HCT116 (cell line): ENCODE measurements at regions not wholly inside any gene's neighbourhood (a gene's known extent, or its start where the extent isn't known, plus 50 kb on each side); places are given as distances from the start of the nearest gene placed in this dataset.

ENCODE experiments used
- ATAC-seq: fragments of 200-7000 bp; cut with Tn5 transposase; 2 replicates; pipeline ENCODE4 v1.9.1; 2020; ENCODE audit warnings: mild to moderate bottlenecking, moderate library complexity
- BruUV-seq: library from RNA; stranded (reverse); fragments of 400-500 nt; replicated peaks from 2 replicates; lab custom pipeline; 2021; lab: Mats Ljungman, UMichigan
- CTCF ChIA-PET: fragments of 300-600 bp; sonication (Branson Sonifier 250); formaldehyde crosslinking; loops from one replicate; lab custom pipeline; 2021; ENCODE audit warnings: antibody characterized with exemption; lab: Charles Lee
- POLR2A ChIA-PET: fragments of 300-600, 350-600 bp; sonication (Branson Sonifier 250); formaldehyde crosslinking; loops from one replicate; lab custom pipeline; 2021; ENCODE audit warnings: antibody characterized with exemption; lab: Charles Lee
- RAD21 ChIA-PET, 2 experiments: fragments of 300-600 bp; sonication (Branson Sonifier 250); formaldehyde crosslinking; loops; one replicate each; lab custom pipeline; 2023; ENCODE audit warnings: low total read pairs in 2 of 2; ENCODE audit not compliant: uncharacterized antibody in 2 of 2, unreplicated experiment in 2 of 2, low non-redundant PET in 1 of 2; lab: Charles Lee
- DNase-seq: peaks from one replicate; pipeline ENCODE4 v3.0.0-alpha.2; 2010; ENCODE audit warnings: low read depth, low spot score
- H2AFZ ChIP-seq: fragments of 200-600 bp; shearing (Covaris generic), sonication (generic); 2 replicates; pipeline ENCODE4 v1.6.1; 2017; ENCODE audit warnings: low read depth, mixed run types, mixed read lengths, antibody characterized with exemption, low read length; ENCODE audit not compliant: poor library complexity, severe bottlenecking
- H3K27ac ChIP-seq: 2 replicates; pipeline ENCODE4 v1.5.1; 2012; ENCODE audit warnings: low read depth, low read length
- H3K27me3 ChIP-seq: fragments of 200-600 bp; sonication (generic); 2 replicates; pipeline ENCODE4 v1.6.1; 2016; ENCODE audit warnings: mixed run types, low read length, mixed read lengths; ENCODE audit not compliant: insufficient read depth
- H3K36me3 ChIP-seq, 2 experiments: fragments of 200-500 bp in 1 of 2; fragments of 200-600 bp in 1 of 2; sonication (Bioruptor generic) in 1 of 2; sonication (generic) in 1 of 2; 2 replicates each; pipeline versions ENCODE4 v1.5.1 to v1.6.1; 2014 to 2016; ENCODE audit warnings: low read length in 2 of 2, inconsistent platforms in 1 of 2, mixed read lengths in 1 of 2, mixed run types in 1 of 2; ENCODE audit not compliant: insufficient read depth in 2 of 2, control insufficient read depth in 1 of 2
- H3K4me1 ChIP-seq, 2 experiments: fragments of 200-600 bp in 1 of 2; sonication (generic) in 1 of 2; 2 replicates each; pipeline versions ENCODE4 v1.5.1 to v1.6.1; 2012 to 2017; ENCODE audit warnings: low read length in 2 of 2, inconsistent platforms in 1 of 2, mild to moderate bottlenecking in 1 of 2, mixed read lengths in 1 of 2, mixed run types in 1 of 2, moderate library complexity in 1 of 2; ENCODE audit not compliant: insufficient read depth in 2 of 2, control insufficient read depth in 1 of 2
- H3K4me2 ChIP-seq: fragments of 200-600 bp; sonication (generic); 2 replicates; pipeline ENCODE4 v1.6.1; 2017; ENCODE audit warnings: mixed run types, low read length, mixed read lengths
- H3K4me3 ChIP-seq, 2 experiments: fragments of 200-600 bp in 1 of 2; sonication (generic) in 1 of 2; replicated peaks in 1 of 2; 2 replicates each; pipeline ENCODE4 v1.5.1; 2011 to 2016; ENCODE audit warnings: low read length in 2 of 2, control low read depth in 1 of 2, low read depth in 1 of 2, mild to moderate bottlenecking in 1 of 2, mixed read lengths in 1 of 2, mixed run types in 1 of 2
- H3K79me2 ChIP-seq: fragments of 200-600 bp; sonication (generic); 2 replicates; pipeline ENCODE4 v1.6.1; 2017; ENCODE audit warnings: mild to moderate bottlenecking, mixed run types, low read length, moderate library complexity, mixed read lengths; ENCODE audit not compliant: insufficient read depth
- H3K9ac ChIP-seq: fragments of 200-600 bp; sonication (generic); 2 replicates; pipeline ENCODE4 v1.6.1; 2016; ENCODE audit warnings: low read length, mixed read lengths
- H3K9me2 ChIP-seq: fragments of 200-600 bp; sonication (generic), shearing (Covaris generic); 2 replicates; pipeline ENCODE4 v1.6.1; 2017; ENCODE audit warnings: mixed run types, mild to moderate bottlenecking, moderate library complexity; ENCODE audit not compliant: insufficient read depth
- H3K9me3 ChIP-seq, 2 experiments: fragments of 200-500 bp in 1 of 2; fragments of 200-600 bp in 1 of 2; sonication (Bioruptor generic) in 1 of 2; sonication (generic) in 1 of 2; 2 replicates each; pipeline ENCODE4 v1.6.1; 2014 to 2017; ENCODE audit warnings: low read length in 2 of 2, mixed read lengths in 2 of 2, inconsistent platforms in 1 of 2, low read depth in 1 of 2, mild to moderate bottlenecking in 1 of 2, mixed run types in 1 of 2, moderate library complexity in 1 of 2; ENCODE audit not compliant: control insufficient read depth in 1 of 2, insufficient read depth in 1 of 2
- H4K20me1 ChIP-seq: fragments of 200-600 bp; sonication (generic), shearing (Covaris generic); 2 replicates; pipeline ENCODE4 v1.6.1; 2017; ENCODE audit warnings: mixed run types, mild to moderate bottlenecking, moderate library complexity; ENCODE audit not compliant: insufficient read depth
- CEBPB ChIP-seq: IDR thresholded peaks from 2 replicates; pipeline ENCODE4 v1.6.1; 2012; ENCODE audit warnings: low read depth
- FOSL1 ChIP-seq: IDR thresholded peaks from 2 replicates; pipeline ENCODE4 v1.6.1; 2012; ENCODE audit warnings: low read depth
- JUND ChIP-seq: IDR thresholded peaks from 2 replicates; pipeline ENCODE4 v1.6.1; 2012
- POLR2A ChIP-seq: IDR thresholded peaks from 2 replicates; pipeline ENCODE4 v1.7.0; 2011; ENCODE audit warnings: borderline replicate concordance; ENCODE audit not compliant: insufficient read depth, insufficient read length; ENCODE audit errors: extremely low read depth
- POLR2AphosphoS5 ChIP-seq: IDR thresholded peaks from 2 replicates; pipeline ENCODE4 v1.6.1; 2011; ENCODE audit warnings: mild to moderate bottlenecking, low read depth, low read length, moderate library complexity
- RAD21 ChIP-seq: IDR thresholded peaks from 2 replicates; pipeline ENCODE4 v1.6.1; 2012; ENCODE audit warnings: low read depth, mild to moderate bottlenecking
- SIN3A ChIP-seq: IDR thresholded peaks from 2 replicates; pipeline ENCODE4 v1.6.1; 2012; ENCODE audit warnings: low read depth
- TCF7L2 ChIP-seq: IDR thresholded peaks from 2 replicates; pipeline ENCODE4 v1.7.0; 2011; ENCODE audit warnings: borderline replicate concordance, inconsistent platforms; ENCODE audit not compliant: insufficient read depth, insufficient read length; ENCODE audit errors: extremely low read depth
- ZFX ChIP-seq: fragments of 450-650 bp; IDR thresholded peaks from 2 replicates; pipeline ENCODE4 v1.6.1; 2017
- ZNF274 ChIP-seq: fragments of 200-500 bp; sonication (Bioruptor generic); IDR thresholded peaks from 2 replicates; pipeline ENCODE4 v1.6.1; 2014; ENCODE audit warnings: mild to moderate bottlenecking, low read depth, low read length, inconsistent platforms
- intact Hi-C: fragments of 100-400 bp; cut with micrococcal nuclease; formaldehyde crosslinking; loops from 2 replicates; pipeline ENCODE4 v1.10.0; 2022
- TF ChIP-seq, protein P1 (sequence below), 3 experiments: fragments of 200-600 bp in 1 of 3; sonication (generic) in 1 of 3; IDR thresholded peaks in 2 of 3; conservative IDR thresholded peaks in 1 of 3; 2 replicates each; pipeline ENCODE4 v1.5.1; 2012 to 2017; ENCODE audit warnings: low read depth in 2 of 3, low read length in 2 of 3, antibody characterized with exemption in 1 of 3, borderline replicate concordance in 1 of 3, control low read depth in 1 of 3, mild to moderate bottlenecking in 1 of 3, mixed read lengths in 1 of 3, mixed run types in 1 of 3, moderate library complexity in 1 of 3; ENCODE audit not compliant: insufficient read depth in 1 of 3
- TF ChIP-seq, protein P2 (sequence below): IDR thresholded peaks from 2 replicates; pipeline ENCODE4 v1.6.1; 2012
- TF ChIP-seq, protein P3 (sequence below): IDR thresholded peaks from 2 replicates; pipeline ENCODE4 v1.6.1; 2012; ENCODE audit warnings: low read depth
- TF ChIP-seq, protein P4 (sequence below): IDR thresholded peaks from 2 replicates; pipeline ENCODE4 v1.6.1; 2012

DNA sequence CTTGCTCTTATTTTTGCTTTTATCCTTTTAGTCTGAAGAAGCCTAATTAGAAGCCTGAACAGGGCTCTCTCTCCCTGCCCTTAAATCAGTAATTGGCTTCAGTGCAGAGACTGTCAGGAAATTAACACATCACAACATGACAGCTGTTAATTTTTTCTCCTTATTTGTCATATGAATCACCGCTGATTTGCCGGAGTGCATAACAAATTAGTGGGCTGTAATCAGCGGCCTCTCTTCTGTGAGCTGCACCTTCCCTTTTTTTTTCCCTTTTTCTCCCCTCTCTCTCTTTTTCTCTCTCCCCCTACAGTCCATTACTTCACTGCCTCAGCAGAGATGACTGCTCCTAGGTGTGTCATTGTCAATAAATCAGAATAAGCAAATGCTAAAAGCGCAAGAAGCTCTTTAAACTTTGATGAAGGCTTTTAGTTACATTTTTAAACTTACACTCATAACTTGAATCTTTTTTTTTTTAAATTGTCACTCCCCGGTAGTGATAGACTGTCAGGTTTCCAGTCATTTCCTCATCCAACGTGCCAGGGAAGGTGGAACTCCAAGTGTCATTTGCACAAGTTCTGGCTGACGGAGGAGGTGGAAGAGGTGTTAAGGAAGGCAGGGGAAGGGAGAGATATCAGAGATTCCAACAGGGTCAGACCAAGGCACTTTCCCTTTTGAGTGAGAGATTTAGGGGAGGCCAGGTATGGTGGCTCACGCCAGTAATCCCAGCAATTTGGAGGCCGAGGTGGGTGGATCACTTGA is 197.1 kb upstream of the TSHZ3 start (continued):
- TF ChIP-seq, protein P1, sequence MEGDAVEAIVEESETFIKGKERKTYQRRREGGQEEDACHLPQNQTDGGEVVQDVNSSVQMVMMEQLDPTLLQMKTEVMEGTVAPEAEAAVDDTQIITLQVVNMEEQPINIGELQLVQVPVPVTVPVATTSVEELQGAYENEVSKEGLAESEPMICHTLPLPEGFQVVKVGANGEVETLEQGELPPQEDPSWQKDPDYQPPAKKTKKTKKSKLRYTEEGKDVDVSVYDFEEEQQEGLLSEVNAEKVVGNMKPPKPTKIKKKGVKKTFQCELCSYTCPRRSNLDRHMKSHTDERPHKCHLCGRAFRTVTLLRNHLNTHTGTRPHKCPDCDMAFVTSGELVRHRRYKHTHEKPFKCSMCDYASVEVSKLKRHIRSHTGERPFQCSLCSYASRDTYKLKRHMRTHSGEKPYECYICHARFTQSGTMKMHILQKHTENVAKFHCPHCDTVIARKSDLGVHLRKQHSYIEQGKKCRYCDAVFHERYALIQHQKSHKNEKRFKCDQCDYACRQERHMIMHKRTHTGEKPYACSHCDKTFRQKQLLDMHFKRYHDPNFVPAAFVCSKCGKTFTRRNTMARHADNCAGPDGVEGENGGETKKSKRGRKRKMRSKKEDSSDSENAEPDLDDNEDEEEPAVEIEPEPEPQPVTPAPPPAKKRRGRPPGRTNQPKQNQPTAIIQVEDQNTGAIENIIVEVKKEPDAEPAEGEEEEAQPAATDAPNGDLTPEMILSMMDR (IDR thresholded peaks at IDR 0.05 in 2 of 3, conservative IDR thresholded peaks at IDR 0.05 in 1 of 3; ENCODE audit: borderline replicate concordance in 1 of 3, insufficient read depth in 1 of 3, low read depth in 2 of 3, low read length in 2 of 3): no peak
- TF ChIP-seq, protein P2, sequence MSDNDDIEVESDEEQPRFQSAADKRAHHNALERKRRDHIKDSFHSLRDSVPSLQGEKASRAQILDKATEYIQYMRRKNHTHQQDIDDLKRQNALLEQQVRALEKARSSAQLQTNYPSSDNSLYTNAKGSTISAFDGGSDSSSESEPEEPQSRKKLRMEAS: no peak
- TF ChIP-seq FOSL1 (no peak), POLR2A (no peak), SIN3A (no peak)
- TF ChIP-seq, protein P3, sequence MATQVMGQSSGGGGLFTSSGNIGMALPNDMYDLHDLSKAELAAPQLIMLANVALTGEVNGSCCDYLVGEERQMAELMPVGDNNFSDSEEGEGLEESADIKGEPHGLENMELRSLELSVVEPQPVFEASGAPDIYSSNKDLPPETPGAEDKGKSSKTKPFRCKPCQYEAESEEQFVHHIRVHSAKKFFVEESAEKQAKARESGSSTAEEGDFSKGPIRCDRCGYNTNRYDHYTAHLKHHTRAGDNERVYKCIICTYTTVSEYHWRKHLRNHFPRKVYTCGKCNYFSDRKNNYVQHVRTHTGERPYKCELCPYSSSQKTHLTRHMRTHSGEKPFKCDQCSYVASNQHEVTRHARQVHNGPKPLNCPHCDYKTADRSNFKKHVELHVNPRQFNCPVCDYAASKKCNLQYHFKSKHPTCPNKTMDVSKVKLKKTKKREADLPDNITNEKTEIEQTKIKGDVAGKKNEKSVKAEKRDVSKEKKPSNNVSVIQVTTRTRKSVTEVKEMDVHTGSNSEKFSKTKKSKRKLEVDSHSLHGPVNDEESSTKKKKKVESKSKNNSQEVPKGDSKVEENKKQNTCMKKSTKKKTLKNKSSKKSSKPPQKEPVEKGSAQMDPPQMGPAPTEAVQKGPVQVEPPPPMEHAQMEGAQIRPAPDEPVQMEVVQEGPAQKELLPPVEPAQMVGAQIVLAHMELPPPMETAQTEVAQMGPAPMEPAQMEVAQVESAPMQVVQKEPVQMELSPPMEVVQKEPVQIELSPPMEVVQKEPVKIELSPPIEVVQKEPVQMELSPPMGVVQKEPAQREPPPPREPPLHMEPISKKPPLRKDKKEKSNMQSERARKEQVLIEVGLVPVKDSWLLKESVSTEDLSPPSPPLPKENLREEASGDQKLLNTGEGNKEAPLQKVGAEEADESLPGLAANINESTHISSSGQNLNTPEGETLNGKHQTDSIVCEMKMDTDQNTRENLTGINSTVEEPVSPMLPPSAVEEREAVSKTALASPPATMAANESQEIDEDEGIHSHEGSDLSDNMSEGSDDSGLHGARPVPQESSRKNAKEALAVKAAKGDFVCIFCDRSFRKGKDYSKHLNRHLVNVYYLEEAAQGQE: no peak

DNA sequence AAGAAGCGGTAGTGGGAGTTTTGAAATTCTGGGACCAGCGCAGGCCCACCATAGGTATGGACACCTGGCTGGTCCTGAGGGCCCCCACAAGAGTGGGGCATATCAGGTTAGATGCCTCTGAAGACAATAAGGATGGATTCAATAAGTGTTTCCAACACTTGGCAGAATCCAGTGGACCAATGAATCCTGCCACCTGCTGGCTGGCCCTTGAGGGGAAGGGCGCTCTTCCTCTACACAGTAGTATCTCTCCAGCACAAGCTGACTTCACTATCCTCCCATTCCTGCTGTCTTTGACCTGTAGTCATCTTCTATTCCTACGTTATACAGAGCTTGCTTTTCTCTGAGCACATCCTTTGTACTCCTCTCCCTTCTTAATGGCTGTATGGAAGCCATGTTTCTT is 199.7 kb upstream of the TSHZ3 start:
- H3K9me2 ChIP-seq: no peaks in the 10 kb centered on the region
- H3K36me3 ChIP-seq: no peaks in the 10 kb centered on the region
- no peak for ATAC-seq
- no TSS peak for BruUV-seq
- intact Hi-C loops: no loop called here
- no peaks in the 10 kb centered on the region for H3K79me2 ChIP-seq
- DNase-seq: no peak
- POLR2A ChIA-PET: no interaction called here
- H2AFZ ChIP-seq: no peak overlapping the region
- CTCF ChIA-PET: no interaction called here
- H4K20me1 ChIP-seq: no peaks in the 10 kb centered on the region
- no peak overlapping the region for H3K4me2 ChIP-seq
- H3K27ac ChIP-seq: no peak overlapping the region
- no peak overlapping the region for H3K4me3 ChIP-seq
- H3K4me1 ChIP-seq: no peaks in the 10 kb centered on the region
- RAD21 ChIA-PET: no interaction called here
- H3K27me3 ChIP-seq: no peaks in the 10 kb centered on the region
- H3K9me3 ChIP-seq: peaks cover 0 to 26% of the 10 kb centered on the region in 2 experiments; a peak in 2 of 4 replicates
- H3K9ac ChIP-seq: no peak overlapping the region
- TF ChIP-seq POLR2AphosphoS5: no peak
- no peak for TF ChIP-seq POLR2A
- no peak for TF ChIP-seq TCF7L2
- TF ChIP-seq ZNF274: no peak
- TF ChIP-seq, protein P4, sequence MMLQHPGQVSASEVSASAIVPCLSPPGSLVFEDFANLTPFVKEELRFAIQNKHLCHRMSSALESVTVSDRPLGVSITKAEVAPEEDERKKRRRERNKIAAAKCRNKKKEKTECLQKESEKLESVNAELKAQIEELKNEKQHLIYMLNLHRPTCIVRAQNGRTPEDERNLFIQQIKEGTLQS: no peak
- TF ChIP-seq RAD21: no peak
- no peak for TF ChIP-seq JUND
- TF ChIP-seq, protein P3: no peak
- no peak for TF ChIP-seq ZFX
- no peak for TF ChIP-seq CEBPB
